WERI-Rb-1 (cell line): ENCODE measurements at regions not wholly inside any gene's neighbourhood (a gene's known extent, or its start where the extent isn't known, plus 50 kb on each side); places are given as distances from the start of the nearest gene placed in this dataset.

Source experiments
- DNase-seq: peaks from one replicate; pipeline ENCODE4 v3.0.0-alpha.2; 2020
- H3K27ac ChIP-seq: fragments of 250-450 bp; sonication (Bioruptor Pico); 2 replicates; pipeline ENCODE4 v1.5.1; 2020; ENCODE audit warnings: mild to moderate bottlenecking, moderate library complexity
- H3K27me3 ChIP-seq: fragments of 250-450 bp; sonication (Bioruptor Pico); 2 replicates; pipeline ENCODE4 v1.5.1; 2021; ENCODE audit warnings: mild to moderate bottlenecking, low read depth, moderate library complexity; ENCODE audit not compliant: insufficient read depth, severe bottlenecking
- H3K36me3 ChIP-seq: fragments of 250-450 bp; sonication (Bioruptor Pico); 2 replicates; pipeline ENCODE4 v1.5.1; 2020; ENCODE audit warnings: mild to moderate bottlenecking, moderate library complexity
- H3K4me3 ChIP-seq: 2 replicates; pipeline ENCODE4 v1.5.1; 2011; ENCODE audit warnings: low read depth, mild to moderate bottlenecking, control low read depth, low read length
- H3K9me3 ChIP-seq: fragments of 250-450 bp; sonication (Bioruptor Pico); 2 replicates; pipeline ENCODE4 v1.5.1; 2021; ENCODE audit warnings: mild to moderate bottlenecking, moderate library complexity; ENCODE audit not compliant: severe bottlenecking
- TF ChIP-seq, protein P1 (sequence below): IDR thresholded peaks from 2 replicates; pipeline ENCODE4 v1.5.1; 2011; ENCODE audit warnings: low read depth, mild to moderate bottlenecking, control low read depth, inconsistent platforms, low read length

DNA sequence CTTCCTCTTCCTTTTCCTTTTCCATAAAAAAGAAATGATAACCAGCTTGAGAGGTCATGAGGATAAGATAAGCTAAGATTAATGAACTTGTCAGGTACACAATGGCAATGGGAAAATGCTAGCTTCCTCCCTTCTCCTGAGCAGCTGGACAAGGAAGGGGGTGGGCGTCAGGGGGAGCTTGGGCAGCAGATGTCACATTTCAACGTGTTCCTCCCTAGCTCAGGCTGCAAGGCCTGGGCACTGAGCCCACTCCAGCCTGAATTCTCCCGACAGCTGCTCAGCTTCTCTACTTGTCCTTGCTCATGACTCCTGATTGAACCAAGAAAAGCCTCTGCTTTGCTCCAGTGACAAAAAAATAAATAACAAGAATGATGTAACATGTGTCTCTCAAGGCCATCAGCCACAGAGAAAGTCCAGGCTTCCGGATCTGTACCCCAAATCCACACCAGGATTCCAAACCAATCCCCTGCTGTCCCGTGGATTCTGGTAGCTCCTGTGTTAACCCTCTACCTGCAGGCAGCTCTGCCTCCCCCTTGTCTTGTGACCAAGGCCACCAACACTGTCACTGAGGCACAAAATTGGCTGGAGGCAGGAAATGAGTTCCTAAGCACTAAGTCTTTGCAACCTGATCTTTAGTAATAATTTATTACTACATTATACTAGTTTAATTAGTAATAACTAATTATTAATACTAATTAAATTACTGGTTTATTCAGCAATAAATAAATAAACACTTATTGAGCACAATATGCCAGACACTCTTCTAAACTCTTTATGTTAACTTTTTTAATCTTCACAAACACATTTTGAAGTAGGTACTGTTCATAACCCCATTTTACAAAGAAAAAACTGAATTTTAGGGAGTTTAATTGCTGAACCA lies 146.5 kb downstream of the CCDC34 start:
- Histone ChIP-seq H3K9me3 (no peaks in the 10 kb centered on the region), H3K27ac (peak overlapping the region; percentile 71), H3K36me3 (no peaks in the 10 kb centered on the region), H3K27me3 (no peaks in the 10 kb centered on the region), H3K4me3 (no peak overlapping the region)
- TF ChIP-seq, protein P1, sequence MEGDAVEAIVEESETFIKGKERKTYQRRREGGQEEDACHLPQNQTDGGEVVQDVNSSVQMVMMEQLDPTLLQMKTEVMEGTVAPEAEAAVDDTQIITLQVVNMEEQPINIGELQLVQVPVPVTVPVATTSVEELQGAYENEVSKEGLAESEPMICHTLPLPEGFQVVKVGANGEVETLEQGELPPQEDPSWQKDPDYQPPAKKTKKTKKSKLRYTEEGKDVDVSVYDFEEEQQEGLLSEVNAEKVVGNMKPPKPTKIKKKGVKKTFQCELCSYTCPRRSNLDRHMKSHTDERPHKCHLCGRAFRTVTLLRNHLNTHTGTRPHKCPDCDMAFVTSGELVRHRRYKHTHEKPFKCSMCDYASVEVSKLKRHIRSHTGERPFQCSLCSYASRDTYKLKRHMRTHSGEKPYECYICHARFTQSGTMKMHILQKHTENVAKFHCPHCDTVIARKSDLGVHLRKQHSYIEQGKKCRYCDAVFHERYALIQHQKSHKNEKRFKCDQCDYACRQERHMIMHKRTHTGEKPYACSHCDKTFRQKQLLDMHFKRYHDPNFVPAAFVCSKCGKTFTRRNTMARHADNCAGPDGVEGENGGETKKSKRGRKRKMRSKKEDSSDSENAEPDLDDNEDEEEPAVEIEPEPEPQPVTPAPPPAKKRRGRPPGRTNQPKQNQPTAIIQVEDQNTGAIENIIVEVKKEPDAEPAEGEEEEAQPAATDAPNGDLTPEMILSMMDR = no peak
- DNase-seq = peak; percentile 88

DNA sequence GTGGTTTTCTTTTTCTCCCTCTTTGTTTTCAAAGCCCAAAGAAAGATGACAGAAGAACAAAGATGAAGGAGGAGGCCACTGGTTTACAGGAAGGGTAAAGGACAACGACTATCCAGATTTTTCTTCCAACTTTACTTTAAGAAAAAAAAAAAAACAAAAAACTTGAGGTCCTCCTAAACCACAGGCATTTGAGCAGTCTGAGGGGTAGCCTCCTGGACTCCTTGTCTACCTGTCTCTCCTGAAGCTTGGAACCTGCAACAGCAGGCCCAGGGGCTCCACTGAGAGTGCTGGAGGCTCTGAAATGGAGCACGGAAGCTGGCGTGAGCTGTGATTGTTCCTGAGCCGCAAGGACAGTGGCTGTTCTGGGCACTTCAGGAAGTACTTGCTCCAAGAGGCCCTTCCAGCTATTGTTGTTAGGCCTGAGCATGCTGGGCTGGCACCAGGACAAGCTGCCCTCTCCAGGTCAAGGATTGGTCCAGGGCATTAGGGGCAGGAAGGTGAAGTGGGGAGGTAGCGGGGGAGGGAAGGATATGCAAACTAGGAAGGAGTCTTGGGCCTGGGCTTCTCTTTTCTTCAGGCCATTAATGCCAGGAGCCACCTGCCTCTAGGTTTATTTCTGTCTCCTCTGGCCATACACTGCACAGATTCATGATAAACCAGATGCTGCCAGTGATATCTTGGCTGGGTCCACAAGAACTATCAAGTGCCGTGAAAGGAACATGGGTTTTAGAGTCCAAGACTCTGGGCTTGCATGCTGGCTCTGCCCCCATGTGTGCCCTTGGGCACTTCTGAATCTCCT lies 147.3 kb downstream of the CCDC34 start:
- peak; percentile 29 for DNase-seq
- TF ChIP-seq, protein P1 = no peak
- Histone ChIP-seq H3K36me3 (no peaks in the 10 kb centered on the region), H3K4me3 (no peak overlapping the region), H3K9me3 (no peaks in the 10 kb centered on the region), H3K27me3 (no peaks in the 10 kb centered on the region), H3K27ac (peak overlapping the region; percentile 71)

DNA sequence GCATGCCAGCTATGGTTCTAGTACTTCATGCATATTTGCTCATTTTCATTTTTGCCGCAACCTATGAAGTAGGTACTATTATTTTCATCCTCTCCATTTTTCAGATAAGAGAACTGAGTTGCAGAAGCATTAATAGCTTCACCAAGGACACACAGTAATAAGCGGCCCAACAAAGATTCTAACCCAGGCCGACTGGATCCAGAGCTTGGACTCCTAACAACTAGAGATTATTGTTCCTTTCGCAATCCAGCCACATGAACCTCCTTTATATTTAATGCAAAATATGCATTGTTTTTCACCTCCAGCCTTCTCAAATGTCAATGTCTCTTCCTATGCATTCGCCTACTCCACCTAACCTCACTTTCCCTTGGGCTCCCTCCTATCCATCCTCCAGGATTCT lies 148.3 kb downstream of the CCDC34 start:
- TF ChIP-seq, protein P1 = no peak
- Histone ChIP-seq H3K27ac (no peak overlapping the region), H3K4me3 (no peak overlapping the region), H3K27me3 (no peaks in the 10 kb centered on the region), H3K9me3 (no peaks in the 10 kb centered on the region), H3K36me3 (no peaks in the 10 kb centered on the region)
- DNase-seq = no peak

DNA sequence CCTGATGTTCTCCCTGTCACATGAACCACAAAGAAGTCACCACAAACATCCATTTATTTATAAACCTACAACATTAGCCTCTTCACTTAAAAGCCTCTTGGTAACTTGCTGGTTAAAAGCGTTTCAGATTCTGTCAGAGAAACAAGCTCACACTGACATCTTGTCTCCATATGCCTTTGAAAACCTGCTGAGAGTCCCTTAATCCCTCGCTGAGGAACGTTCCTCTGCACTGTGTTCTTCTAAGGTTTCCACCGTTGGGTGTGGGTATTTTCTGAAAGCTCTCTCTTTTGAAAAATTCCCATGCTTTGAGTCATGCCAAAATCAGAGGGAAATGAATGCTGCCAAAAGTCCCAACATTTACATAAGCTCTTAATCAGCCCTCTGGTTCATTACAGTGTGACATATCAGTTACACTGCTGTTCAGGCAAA lies 149.8 kb downstream of the CCDC34 start:
- Histone ChIP-seq H3K36me3 (no peaks in the 10 kb centered on the region), H3K9me3 (no peaks in the 10 kb centered on the region), H3K4me3 (no peak overlapping the region), H3K27me3 (no peaks in the 10 kb centered on the region), H3K27ac (peak overlapping the region; percentile 63)
- DNase-seq = no peak
- TF ChIP-seq, protein P1 = no peak

DNA sequence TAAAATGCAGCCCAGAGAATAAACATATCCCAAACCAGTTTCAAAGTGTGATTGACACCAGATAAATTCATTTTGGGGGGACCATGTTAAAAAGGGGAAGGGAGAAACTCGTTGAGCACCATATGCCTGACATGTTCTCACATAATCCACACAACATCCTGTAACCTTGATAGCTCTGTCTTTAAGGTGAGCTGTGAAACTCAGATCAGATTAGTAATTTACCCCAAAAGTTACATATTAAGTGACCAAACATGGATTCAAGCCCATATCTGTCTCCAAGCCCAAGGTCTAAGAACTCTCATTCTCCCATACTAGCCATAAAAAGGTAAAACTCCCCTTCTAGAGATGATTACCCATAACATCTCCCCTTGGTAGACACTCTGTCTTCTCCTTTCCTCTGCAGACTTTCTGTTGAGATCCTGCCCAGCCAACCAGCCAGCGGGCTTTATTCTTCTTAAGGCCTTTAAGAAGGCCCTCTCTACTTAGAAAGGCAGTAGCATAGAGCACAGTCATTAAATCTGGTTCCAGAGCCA lies 150.7 kb downstream of the CCDC34 start:
- Histone ChIP-seq H3K27ac (no peak overlapping the region), H3K27me3 (no peaks in the 10 kb centered on the region), H3K9me3 (no peaks in the 10 kb centered on the region), H3K36me3 (no peaks in the 10 kb centered on the region), H3K4me3 (no peak overlapping the region)
- TF ChIP-seq, protein P1 = no peak
- DNase-seq = no peak
